Kidney epithelial cell (primary cell): ENCODE measurements at regions not wholly inside any gene's neighbourhood (a gene's known extent, or its start where the extent isn't known, plus 50 kb on each side); places are given as distances from the start of the nearest gene placed in this dataset.

Experiments
- DNase-seq: peaks from one replicate; pipeline ENCODE4 v3.0.0-alpha.2; 2010; ENCODE audit warnings: low read depth
- H3K27me3 ChIP-seq: 2 replicates; pipeline ENCODE4 v1.6.0; 2011; ENCODE audit warnings: low read length; ENCODE audit not compliant: control insufficient read depth, insufficient read depth
- H3K36me3 ChIP-seq: 2 replicates; pipeline ENCODE4 v1.5.1; 2011; ENCODE audit warnings: low read length; ENCODE audit not compliant: control insufficient read depth, insufficient read depth
- H3K4me3 ChIP-seq: 2 replicates; pipeline ENCODE4 v1.5.1; 2011; ENCODE audit warnings: low read depth, mild to moderate bottlenecking, control low read depth, low read length
- CTCF ChIP-seq: IDR thresholded peaks from 2 replicates; pipeline ENCODE4 v1.5.1; 2011; ENCODE audit warnings: mild to moderate bottlenecking, moderate library complexity, low read length, control low read depth, inconsistent platforms; ENCODE audit not compliant: insufficient read depth, poor library complexity, severe bottlenecking

GRCh38 chr5:120765189-120765588 is 301.1 kb downstream of the PRR16 start:
- no peaks in the 10 kb centered on the region for H3K27me3 ChIP-seq
- DNase-seq, result no peak
- no peak overlapping the region for H3K4me3 ChIP-seq
- H3K36me3 ChIP-seq, result no peaks in the 10 kb centered on the region
- no peak for TF ChIP-seq CTCF

DNA sequence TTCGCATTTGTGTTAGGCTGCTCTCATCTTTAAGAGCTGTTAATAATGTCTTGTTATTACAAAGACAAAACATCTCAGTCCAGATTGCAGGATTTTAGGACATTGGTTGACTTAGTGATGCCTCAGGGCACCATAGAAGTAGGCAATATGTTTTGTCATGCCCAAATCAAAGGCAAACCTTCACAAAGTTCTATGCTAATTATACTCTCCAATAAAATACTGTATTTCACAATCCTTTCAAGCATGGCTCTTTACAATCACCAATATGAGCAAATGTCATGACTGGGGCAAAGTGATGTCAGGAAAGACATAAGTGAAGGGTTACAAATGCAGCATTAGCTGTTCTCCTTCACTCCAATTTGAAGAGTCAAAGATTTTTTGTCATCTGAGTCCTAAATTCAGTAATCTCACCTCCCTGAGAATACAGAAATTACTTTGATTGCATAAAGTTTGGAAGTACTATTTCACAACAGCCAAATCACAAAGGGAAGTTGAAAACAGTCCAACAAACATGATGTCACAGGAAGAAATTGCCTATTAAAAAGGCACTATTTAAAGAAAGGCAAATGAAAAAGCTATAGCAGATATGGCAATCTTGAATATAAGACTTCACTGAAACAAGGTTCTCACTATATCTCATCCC is 303.2 kb downstream of the PRR16 start:
- Histone ChIP-seq H3K27me3 (no peaks in the 10 kb centered on the region), H3K4me3 (no peak overlapping the region), H3K36me3 (no peaks in the 10 kb centered on the region)
- DNase-seq, result no peak
- TF ChIP-seq CTCF, result no peak

- H3K4me3 ChIP-seq, result no peak overlapping the region
- DNase-seq, result no peak
- TF ChIP-seq CTCF, result no peak
- no peaks in the 10 kb centered on the region for H3K27me3 ChIP-seq
- H3K36me3 ChIP-seq, result no peaks in the 10 kb centered on the region
Measured at GRCh38 chr5:120769312-120769872, 305.3 kb downstream of the PRR16 start.

- Histone ChIP-seq H3K27me3 (no peaks in the 10 kb centered on the region), H3K36me3 (no peaks in the 10 kb centered on the region), H3K4me3 (no peak overlapping the region)
- no peak for DNase-seq
- no peak for TF ChIP-seq CTCF
Measured at GRCh38 chr5:120771202-120771601, 307.1 kb downstream of the PRR16 start.

GRCh38 chr5:120778491-120779484 is 314.7 kb downstream of the PRR16 start:
- no peaks in the 10 kb centered on the region for H3K27me3 ChIP-seq
- peak; percentile 5 for DNase-seq
- H3K4me3 ChIP-seq, result no peak overlapping the region
- H3K36me3 ChIP-seq, result no peaks in the 10 kb centered on the region
- no peak for TF ChIP-seq CTCF
